ENCODE measurements at regions not wholly inside any gene's neighbourhood (a gene's known extent, or its start where the extent isn't known, plus 50 kb on each side); places are given as distances from the start of the nearest gene placed in this dataset.
A peak's percentile ranks its signal among the peaks of the same experiment; 100 is the strongest.

GRCh38 chr2:406876-407275, 119.0 kb upstream of the ALKAL2 start:
- no peak for DNase-seq (ENCODE audit: low read depth in 1 of 2, low spot score in 1 of 2)
- in situ Hi-C loops (cut with HindIII; ENCODE audit: low pct_unique_long_range_greater_than_20kb, low sequenced_read_pairs): no loop called here
- TF ChIP-seq JUND (IDR thresholded peaks at IDR 0.05; ENCODE audit: low read depth): no peak

DNA sequence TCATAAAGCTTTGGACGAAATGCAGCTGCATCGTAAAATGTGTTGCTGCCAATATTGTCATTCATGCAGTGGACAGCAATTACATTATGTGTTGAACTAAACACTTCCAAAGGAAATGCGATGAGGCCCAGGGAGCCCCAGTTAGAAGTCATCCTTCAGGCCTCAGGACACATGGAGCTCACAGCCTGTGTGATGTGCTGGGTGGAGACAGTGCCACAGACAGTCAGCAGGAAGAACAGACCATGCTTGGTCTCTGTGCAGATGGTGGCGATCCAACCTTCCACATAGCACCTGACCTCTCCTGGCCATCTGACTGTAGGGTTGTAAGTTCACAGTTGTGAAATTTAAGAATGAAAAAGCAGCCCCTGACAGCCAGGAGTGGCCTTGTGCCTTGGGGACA, 118.3 kb upstream of the ALKAL2 start:
- DNase-seq (ENCODE audit: low read depth in 1 of 2, low spot score in 1 of 2): no peak
- in situ Hi-C loops (cut with HindIII; ENCODE audit: low pct_unique_long_range_greater_than_20kb, low sequenced_read_pairs): no loop called here
- no peak for TF ChIP-seq JUND (IDR thresholded peaks at IDR 0.05; ENCODE audit: low read depth)

- no peak for DNase-seq (ENCODE audit: low read depth in 1 of 2, low spot score in 1 of 2)
- TF ChIP-seq JUND (IDR thresholded peaks at IDR 0.05; ENCODE audit: low read depth): no peak
- in situ Hi-C loops (cut with HindIII; ENCODE audit: low pct_unique_long_range_greater_than_20kb, low sequenced_read_pairs): no loop called here
Measured at GRCh38 chr2:404581-404980, 116.7 kb upstream of the ALKAL2 start.

DNA sequence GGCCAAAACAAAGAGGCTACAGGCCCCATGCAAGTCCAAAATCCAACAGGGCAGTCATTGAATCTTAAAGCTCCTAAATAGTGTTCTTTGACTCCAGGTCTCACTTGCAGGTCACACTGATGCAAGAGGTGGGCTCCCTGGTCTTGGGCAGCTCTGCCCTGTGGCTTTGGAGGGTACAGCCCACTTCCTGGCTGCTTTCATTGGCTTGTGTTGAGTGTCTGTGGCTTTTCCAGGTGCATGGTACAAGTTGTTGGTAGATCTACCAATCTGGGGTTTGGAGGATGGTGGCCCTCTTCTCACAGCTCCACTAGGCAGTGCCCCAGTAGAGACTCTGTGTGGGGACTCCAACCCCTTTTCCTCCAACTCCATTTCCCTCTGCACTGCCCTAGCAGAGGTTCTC, 115.8 kb upstream of the ALKAL2 start:
- in situ Hi-C loops (cut with HindIII; ENCODE audit: low pct_unique_long_range_greater_than_20kb, low sequenced_read_pairs): no loop called here
- no peak for DNase-seq (ENCODE audit: low read depth in 1 of 2, low spot score in 1 of 2)
- TF ChIP-seq JUND (IDR thresholded peaks at IDR 0.05; ENCODE audit: low read depth): no peak

GRCh38 chr2:402721-403120, 114.8 kb upstream of the ALKAL2 start:
- in situ Hi-C loops (cut with HindIII; ENCODE audit: low pct_unique_long_range_greater_than_20kb, low sequenced_read_pairs): no loop called here
- no peak for TF ChIP-seq JUND (IDR thresholded peaks at IDR 0.05; ENCODE audit: low read depth)
- DNase-seq (ENCODE audit: low read depth in 1 of 2, low spot score in 1 of 2): no peak

GRCh38 chr2:402206-402605, 114.3 kb upstream of the ALKAL2 start:
- DNase-seq (ENCODE audit: low read depth in 1 of 2, low spot score in 1 of 2): no peak
- TF ChIP-seq JUND (IDR thresholded peaks at IDR 0.05; ENCODE audit: low read depth): no peak
- in situ Hi-C loops (cut with HindIII; ENCODE audit: low pct_unique_long_range_greater_than_20kb, low sequenced_read_pairs): no loop called here

GRCh38 chr2:401019-401679, 113.3 kb upstream of the ALKAL2 start:
- DNase-seq (ENCODE audit: low read depth in 1 of 2, low spot score in 1 of 2): no peak
- TF ChIP-seq JUND (IDR thresholded peaks at IDR 0.05; ENCODE audit: low read depth): no peak
- in situ Hi-C loops (cut with HindIII; ENCODE audit: low pct_unique_long_range_greater_than_20kb, low sequenced_read_pairs): no loop called here

DNA sequence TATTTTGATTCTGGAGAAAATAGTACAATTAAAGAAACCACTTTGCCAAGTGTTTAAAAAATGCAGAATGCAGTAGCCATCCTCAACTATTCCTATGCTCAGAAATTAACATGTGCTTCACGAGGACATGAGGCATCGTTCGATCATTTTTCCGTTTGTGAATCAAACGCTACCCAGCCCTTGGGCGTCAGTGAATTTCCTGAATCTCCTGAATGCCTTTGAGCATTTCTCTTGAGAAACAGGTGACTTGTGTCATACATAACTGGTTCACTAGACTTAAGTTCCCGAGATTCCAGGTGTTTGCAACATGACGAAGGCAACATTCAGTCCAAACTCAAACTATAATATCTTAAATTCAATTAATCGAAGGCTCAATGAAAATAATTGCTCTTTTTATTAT, 110.0 kb upstream of the ALKAL2 start:
- in situ Hi-C loops (cut with HindIII; ENCODE audit: low pct_unique_long_range_greater_than_20kb, low sequenced_read_pairs): no loop called here
- no peak for DNase-seq (ENCODE audit: low read depth in 1 of 2, low spot score in 1 of 2)

DNA sequence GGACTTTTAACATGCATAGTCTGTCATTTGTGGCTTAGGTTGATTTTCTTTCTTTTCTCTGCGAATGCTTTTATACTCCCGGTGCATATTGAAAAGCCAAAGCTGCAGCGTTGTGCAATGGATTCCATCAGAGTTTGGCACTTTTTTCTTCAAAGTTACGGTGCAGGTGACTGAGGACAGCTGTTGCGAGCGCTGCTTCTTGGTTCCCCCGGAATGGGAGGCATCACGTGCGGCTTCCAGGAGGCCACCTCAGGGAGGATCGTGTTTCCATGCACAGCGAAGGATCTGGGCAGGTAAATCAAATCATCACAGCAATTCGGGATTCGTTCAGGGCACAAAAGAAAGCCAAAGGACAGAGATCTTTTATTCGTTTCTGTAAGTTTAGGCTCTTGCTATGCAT, 109.6 kb upstream of the ALKAL2 start:
- in situ Hi-C loops (cut with HindIII; ENCODE audit: low pct_unique_long_range_greater_than_20kb, low sequenced_read_pairs): no loop called here
- TF ChIP-seq JUND (IDR thresholded peaks at IDR 0.05; ENCODE audit: low read depth): no peak
- DNase-seq (ENCODE audit: low read depth in 1 of 2, low spot score in 1 of 2): no peak

More for the DNA sequence above, 110.0 kb upstream of the ALKAL2 start:
- no peak for TF ChIP-seq JUND (IDR thresholded peaks at IDR 0.05; ENCODE audit: low read depth)

DNA sequence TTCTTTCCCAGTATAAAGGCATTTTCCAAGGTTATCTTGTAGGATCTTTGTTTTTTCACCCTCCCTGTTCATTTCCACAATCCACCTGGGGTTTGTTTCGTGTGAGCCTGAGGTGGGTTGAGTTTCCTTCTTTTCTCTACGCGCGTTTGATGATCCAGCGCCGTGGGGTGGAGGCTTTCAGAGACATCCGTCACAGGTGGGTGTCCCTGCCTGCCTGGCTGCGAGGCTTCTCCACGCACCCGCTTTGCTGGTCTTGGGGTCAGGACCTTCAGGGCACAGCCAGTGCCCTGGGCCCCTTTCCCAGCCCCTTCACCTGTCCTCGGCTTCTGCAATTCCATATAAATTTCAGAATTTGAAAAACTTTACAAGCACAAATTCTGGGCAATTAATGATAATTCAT, 109.0 kb upstream of the ALKAL2 start:
- no peak for TF ChIP-seq JUND (IDR thresholded peaks at IDR 0.05; ENCODE audit: low read depth)
- no peak for DNase-seq (ENCODE audit: low read depth in 1 of 2, low spot score in 1 of 2)
- in situ Hi-C loops (cut with HindIII; ENCODE audit: low pct_unique_long_range_greater_than_20kb, low sequenced_read_pairs): no loop called here

- TF ChIP-seq JUND (IDR thresholded peaks at IDR 0.05; ENCODE audit: low read depth): no peak
- no peak for DNase-seq (ENCODE audit: low read depth in 1 of 2, low spot score in 1 of 2)
- in situ Hi-C loops (cut with HindIII; ENCODE audit: low pct_unique_long_range_greater_than_20kb, low sequenced_read_pairs): no loop called here
Measured at GRCh38 chr2:395886-396285, 108.0 kb upstream of the ALKAL2 start.

DNA sequence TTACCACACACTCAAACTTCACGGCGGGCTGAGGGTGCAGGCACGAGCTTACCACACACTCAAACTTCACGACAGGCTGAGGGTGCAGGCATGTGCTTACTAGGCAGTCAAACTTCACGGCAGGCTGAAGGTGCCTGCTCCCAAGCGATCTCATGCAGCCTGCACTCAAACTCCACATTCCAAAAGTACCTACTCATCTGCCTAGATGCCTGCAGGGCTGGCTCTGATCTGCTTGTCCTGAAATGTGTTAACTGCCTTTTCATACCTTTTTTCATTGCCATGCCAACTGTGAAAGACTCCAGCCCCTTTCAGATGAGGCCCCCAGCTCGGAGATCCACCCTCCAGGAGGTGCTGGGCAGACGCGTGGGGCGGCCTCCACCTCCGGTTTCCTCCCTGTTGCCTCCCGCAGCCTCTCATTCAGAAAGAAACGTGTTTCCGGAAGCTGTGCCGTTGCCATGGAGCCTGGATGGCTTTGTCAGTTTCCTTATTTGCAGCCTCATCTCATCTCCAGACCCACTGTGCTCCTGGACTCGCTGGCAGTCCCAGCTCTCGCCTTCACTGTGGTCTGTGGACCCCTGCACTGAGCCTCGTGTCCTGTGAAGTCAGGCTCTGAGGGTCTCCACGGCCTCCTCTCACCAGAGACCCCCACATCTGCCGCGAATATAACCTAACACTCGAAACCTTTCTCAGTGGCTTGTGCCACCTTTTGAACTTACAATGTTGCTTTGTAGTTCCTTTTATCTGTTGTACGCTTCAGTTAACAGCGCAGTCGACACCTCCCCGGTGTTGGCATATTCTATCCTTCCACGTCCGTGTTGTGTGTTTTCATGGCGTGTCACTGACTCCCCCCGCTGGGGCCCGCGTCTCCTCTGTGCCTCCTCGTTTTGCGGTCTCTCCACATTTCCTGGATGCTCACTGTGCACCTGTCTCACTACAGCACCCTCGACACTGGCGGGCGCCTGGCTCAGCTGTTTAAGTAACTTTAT, 106.1 kb upstream of the ALKAL2 start:
- in situ Hi-C loops (cut with HindIII; ENCODE audit: low pct_unique_long_range_greater_than_20kb, low sequenced_read_pairs): no loop called here
- TF ChIP-seq JUND (IDR thresholded peaks at IDR 0.05; ENCODE audit: low read depth): no peak
- peak; percentile 31 to 71 for DNase-seq (ENCODE audit: low read depth in 1 of 2, low spot score in 1 of 2)

DNA sequence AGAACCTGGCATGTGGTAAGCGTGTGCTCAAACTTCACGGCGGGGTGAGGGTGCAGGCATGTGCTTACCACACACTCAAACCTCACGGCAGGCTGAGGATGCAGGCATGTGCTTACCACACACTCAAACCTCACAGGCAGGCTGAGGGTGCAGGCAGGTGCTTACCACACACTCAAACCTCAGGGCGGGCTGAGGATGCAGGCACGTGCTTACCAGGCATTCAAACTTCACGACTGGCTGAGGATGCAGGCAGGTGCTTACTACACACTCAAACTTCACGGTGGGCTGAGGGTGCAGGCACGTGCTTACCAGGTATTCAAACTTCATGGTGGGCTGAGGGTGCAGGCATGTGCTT, 105.0 kb upstream of the ALKAL2 start:
- no peak for TF ChIP-seq JUND (IDR thresholded peaks at IDR 0.05; ENCODE audit: low read depth)
- in situ Hi-C loops (cut with HindIII; ENCODE audit: low pct_unique_long_range_greater_than_20kb, low sequenced_read_pairs): no loop called here
- DNase-seq (ENCODE audit: low read depth in 1 of 2, low spot score in 1 of 2): no peak

All from T47D (cell line).